ENCODE measurements at regions not wholly inside any gene's neighbourhood (a gene's known extent, or its start where the extent isn't known, plus 50 kb on each side); places are given as distances from the start of the nearest gene placed in this dataset.
"Not testable (repeated sequence)": the region's sequence is repeated elsewhere in the genome, so short reads cannot be mapped to it uniquely, and the experiment has no call there.

DNA sequence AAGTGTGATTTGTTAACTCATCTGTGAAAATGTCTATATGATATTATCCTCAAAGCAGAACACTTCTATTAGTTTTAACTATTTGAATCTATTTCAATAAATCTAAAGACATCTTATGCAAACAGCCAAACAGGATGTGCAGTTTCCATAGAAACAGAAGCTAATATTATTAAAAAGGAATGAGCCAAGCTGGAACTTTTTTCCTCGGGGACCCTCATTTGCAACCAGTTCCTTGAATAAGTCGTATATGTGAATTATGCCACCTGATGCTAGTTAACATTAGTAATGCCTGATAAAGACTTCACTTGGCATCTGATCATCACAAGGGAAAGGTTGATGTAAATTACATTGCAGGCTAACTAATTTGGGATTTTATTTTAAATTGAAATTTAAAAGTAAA lies 216.9 kb upstream of the SMLR1 start:
- no peak for DNase-seq (ENCODE audit: low read depth, low spot score)

DNA sequence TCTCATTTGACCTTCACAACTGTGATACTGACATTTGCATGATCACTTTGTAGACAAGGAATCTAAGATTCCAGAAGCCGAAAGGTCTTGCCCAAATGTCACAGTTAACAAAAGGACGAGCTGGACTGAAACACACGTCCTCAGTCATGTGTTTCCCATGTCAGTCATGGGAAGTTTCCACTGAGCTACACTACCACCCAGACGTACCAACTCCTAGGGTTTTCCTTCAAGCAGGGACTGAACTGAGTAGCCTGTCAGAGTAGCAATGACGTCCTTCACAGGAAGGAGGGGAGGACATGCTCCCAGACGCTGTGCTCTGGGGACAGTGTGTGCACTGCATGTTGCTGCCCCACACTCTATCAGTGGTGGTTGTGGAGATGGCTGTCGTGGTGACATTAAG lies 215.8 kb upstream of the SMLR1 start:
- no peak for DNase-seq (ENCODE audit: low read depth, low spot score)

DNA sequence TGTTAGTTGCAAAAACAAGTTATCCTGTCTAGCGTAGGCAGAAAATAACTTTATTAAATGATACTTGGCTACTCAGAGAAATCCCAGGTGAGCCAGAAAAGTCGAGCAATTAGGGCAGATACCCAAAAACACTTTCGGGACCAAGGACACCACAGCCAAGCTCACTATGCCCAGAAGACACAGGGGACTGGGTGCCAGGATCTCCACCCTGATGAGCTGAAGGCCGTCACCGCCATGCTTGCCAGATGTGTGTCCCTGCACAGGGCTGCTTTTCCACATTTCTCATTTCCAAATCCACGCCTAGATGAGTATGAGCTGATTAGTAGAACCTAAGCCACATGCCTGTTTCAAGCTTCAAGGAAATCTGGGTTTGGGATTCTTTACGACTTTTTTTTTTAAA lies 214.0 kb upstream of the SMLR1 start:
- no peak for DNase-seq (ENCODE audit: low read depth, low spot score)

- DNase-seq (ENCODE audit: low read depth, low spot score), result no peak
Observed at GRCh38 chr6:130615816-130616215, 211.4 kb upstream of the SMLR1 start.

DNA sequence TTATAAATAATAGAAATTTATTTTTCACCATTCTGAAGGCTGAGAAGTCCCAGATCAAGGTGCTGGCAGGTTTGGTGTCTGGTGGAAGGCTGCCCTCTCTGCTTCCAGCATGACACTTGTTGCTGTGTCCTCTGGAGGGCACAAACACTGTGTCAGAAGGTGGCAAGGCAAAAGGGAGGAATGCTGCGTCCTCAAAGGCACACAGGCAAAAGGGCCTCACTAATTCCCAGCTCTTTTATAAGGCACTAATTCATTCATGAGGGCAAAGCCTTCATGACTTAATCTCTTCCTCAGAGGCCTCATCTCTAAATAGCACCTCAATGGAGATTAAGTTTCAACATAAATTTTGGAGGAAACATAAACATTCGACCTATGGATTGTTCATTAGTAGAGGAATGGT lies 209.5 kb upstream of the SMLR1 start:
- no peak for DNase-seq (ENCODE audit: low read depth, low spot score)

DNA sequence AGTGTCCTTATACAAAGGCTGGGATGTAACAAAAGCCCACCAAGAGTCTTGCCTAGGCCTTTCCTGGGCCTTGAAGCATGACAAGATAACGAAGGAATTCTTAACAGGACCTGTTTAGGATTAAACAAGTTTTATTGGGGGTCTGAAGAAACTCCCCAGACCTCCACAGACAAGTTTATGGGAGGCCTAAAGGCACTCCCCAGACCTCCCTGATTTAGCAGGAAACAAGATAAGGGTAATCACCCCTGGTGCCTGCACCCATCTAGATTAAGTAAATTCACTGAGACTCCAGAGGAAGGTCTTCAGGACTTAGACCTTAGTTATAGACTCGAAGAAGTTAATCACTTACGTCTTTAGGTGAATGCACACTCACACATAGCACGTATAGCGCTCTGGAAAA lies 208.4 kb upstream of the SMLR1 start:
- not testable (repeated sequence) for DNase-seq (ENCODE audit: low read depth, low spot score)

GRCh38 chr6:130620338-130620781 lies 206.8 kb upstream of the SMLR1 start:
- no peak for DNase-seq (ENCODE audit: low read depth, low spot score)

- DNase-seq (ENCODE audit: low read depth, low spot score), result no peak
Observed at GRCh38 chr6:130622142-130622541, 205.1 kb upstream of the SMLR1 start.

DNA sequence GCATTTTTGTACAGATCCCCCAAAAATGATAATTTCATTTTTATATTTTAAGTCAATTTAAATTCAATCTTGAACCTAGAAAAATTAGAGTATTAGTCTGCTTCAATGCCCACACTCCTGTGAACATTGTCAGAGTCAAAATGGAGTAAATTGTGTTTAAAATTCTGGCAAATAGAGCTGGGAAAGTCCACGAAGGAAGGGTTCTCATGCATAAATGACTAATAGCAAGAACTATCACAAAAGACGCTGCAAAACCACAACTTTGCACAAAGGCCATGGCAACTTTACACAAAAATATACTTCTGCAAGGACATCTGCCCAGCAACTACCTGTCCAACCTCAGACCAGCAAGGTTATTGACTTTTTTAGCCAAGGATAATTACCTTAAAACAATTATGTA lies 203.2 kb upstream of the SMLR1 start:
- DNase-seq (ENCODE audit: low read depth, low spot score), result no peak

DNA sequence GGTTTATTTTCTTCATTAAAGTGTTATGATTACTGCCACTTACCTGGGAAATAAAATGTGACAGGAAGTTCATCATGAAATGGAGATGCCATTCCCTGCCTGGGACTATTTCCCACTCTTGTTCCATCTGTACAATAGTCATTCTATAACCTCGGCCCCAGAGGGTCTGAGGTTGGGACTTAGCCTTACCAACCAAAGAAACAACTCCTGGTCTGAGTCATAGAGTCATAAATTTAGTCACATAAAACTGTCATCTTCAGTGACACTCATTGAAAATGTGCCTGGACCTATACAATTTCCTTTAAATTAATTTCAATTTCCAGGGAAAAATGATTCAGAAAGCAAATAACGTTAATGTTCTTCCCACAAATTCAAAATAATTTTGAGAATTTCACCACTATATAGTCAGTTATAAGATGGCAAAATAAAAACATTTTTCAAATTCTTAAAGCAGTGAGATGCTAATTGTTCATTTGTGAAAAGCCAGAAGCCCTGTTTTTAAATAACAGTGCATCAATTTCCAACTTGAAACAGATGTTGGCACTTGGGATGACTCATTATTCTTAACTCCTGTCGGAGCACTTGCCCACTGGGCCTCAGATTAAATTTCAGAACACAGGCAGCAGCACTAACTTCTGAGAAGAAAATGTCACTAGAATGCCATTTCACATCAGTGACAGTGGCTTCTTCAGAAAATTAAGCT lies 201.2 kb upstream of the SMLR1 start:
- DNase-seq (ENCODE audit: low read depth, low spot score), result no peak

- no peak for DNase-seq (ENCODE audit: low read depth, low spot score)
Observed at GRCh38 chr6:130628862-130629261, 198.3 kb upstream of the SMLR1 start.

GRCh38 chr6:130629640-130630039 lies 197.6 kb upstream of the SMLR1 start:
- no peak for DNase-seq (ENCODE audit: low read depth, low spot score)

DNA sequence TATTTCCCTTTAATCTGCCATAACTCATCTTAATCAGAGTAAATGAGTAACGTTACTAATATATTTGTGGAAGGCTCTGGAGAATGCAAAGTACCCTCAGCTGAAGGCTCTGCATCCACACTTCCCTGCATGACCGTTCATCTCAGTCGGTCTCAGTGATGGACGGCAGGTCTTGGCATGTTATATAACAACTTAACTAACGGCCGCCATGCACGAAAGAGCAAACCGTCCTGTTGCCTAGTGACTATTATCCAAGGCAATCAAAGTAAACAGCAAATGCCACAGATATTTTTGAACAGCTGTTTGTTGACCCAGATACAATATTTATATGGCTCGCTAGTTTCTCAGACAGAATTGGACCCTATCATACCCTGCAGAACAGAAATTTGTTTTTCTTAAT lies 194.9 kb upstream of the SMLR1 start:
- DNase-seq (ENCODE audit: low read depth, low spot score), result no peak

- peak; percentile 20 for DNase-seq (ENCODE audit: low read depth, low spot score)
Observed at GRCh38 chr6:130632897-130633296, 194.3 kb upstream of the SMLR1 start.

DNA sequence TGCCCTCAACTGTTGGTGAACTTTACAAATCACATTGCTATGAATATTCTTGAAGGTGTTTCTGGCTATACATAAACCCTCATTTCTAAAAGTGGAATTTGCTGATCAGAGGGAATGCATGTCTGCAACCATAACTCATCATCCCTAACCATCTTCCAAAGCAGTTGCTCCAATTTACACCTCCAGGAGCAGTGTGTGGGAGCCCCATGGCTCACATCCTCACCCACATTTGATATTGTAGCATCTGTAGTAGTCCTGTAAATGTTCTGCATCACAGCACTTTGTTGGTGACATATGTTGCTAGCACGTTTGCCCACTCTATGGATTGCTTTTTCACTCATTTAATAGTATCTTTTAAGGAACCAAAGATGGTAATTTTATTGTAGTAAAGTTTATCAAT lies 183.8 kb upstream of the SMLR1 start:
- no peak for DNase-seq (ENCODE audit: low read depth, low spot score)

GRCh38 chr6:130644175-130644574 lies 183.0 kb upstream of the SMLR1 start:
- DNase-seq (ENCODE audit: low read depth, low spot score), result no peak

DNA sequence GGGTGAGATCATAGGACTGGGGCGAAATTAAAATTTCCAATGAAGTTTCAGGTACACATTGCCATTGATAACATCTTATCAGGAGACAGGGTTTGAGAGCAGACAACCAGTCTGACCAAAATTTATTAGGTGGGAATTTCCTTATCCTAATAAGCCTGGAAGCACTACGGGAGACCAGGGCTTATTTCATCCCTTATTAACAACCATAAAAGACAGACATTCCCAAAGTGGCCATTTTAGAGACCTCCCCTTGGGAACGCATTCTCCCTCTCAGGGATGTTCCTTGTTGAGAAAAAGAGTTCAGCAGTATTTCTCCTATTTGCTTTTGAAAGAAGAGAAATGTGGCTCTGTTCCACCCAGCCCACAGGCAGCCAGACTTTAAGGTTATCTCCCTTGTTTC lies 182.4 kb upstream of the SMLR1 start:
- DNase-seq (ENCODE audit: low read depth, low spot score), result not testable (repeated sequence)

DNA sequence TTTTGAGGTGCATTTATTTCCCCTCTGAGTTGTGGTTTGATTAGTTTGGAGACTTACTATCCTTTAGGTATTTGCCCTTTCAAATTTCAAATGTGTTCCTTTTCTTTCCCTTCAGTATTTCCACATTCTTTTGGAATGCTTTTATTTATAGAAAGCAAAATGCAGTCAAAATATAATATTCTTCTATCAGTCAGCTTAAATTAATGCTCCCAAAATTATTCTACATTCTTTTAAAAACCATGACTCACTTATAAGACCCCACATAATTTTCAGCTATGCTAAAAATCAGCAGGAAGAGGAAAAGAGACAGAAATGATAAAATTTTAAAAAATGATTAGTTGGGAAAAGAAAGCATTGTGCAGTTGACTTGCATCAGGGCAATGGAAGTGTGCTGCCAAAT lies 180.0 kb upstream of the SMLR1 start:
- no peak for DNase-seq (ENCODE audit: low read depth, low spot score)

GRCh38 chr6:130655586-130655985 lies 171.6 kb upstream of the SMLR1 start:
- no peak for DNase-seq (ENCODE audit: low read depth, low spot score)

DNA sequence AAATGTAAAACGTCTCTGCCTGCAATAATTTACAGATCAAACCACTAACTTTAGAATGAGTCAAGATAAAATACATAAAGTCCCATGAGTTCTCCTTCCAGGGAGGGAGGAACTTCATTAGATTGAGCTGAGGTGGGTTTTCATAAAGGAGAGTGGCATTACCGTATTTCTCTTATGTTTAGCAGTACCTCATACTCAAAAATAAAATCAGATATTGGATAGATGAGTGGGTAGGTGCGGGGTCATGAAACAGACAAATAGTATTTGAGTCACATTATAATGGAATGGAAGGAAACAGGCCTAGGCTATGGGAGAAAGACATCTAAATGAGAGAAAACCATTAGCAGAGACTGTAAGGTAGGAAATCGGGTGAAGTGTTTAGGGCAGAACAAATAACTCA lies 166.1 kb upstream of the SMLR1 start:
- no peak for DNase-seq (ENCODE audit: low read depth, low spot score)

DNA sequence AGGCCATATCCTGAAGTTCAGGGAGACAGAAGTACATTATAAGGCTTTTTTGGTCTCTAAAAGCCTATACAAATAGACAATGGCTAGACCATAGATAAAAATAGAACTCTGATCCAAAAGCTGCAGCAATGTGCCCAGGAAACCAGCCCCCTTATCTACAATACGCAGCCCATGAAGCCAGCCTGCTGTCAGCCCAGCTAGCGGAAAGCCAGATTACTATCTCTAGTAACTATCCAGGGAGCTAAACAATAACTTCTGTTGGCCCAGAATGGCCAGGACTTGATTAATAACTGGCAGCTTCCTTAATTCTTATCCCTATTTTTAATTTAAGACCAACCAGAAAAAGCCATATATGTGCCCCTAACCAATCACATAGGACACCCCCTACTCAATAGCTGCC lies 160.4 kb upstream of the SMLR1 start:
- no peak for DNase-seq (ENCODE audit: low read depth, low spot score)

DNA sequence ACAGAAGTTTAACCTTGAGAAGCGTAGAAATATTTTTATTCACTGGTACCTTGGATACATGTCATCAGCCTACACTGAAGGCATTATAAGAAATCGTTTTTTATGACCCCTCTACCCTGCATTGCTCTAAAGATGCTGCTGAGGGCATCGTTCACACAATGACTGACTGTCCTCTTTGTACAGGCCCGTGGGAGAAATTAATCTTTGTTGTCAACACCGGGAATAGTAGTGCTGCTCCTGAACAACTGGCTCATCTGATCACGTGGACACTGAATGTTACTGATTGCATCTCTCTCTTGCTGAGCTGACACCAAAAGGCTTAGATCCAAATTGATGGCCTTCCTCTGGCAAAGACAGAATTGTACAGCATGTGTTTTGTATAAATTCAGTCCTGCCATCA lies 157.1 kb upstream of the SMLR1 start:
- DNase-seq (ENCODE audit: low read depth, low spot score), result no peak

GRCh38 chr6:130671119-130671518 lies 156.1 kb upstream of the SMLR1 start:
- DNase-seq (ENCODE audit: low read depth, low spot score), result no peak

DNA sequence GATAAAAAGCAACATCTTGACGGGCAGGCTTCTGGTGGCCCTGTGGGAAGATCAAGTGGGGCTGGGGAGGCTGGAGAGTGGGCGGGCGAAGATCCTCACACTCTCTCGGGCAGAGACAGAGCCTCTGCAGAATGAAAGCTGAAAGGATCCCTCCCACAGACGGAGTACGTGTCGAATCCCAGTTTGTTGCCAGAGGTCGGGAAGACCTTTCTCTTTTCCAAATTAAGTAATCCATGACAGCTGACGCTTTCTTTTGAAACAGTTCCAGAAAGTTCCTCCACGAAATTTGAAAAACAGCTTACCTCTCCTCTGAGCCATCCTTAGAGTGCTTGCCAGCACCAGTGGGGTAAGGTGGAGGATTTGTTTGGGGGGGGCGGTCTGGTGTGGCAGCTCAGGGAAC lies 155.6 kb upstream of the SMLR1 start:
- no peak for DNase-seq (ENCODE audit: low read depth, low spot score)
